Type B pancreatic cell (in vitro differentiated cells): ENCODE measurements at regions not wholly inside any gene's neighbourhood (a gene's known extent, or its start where the extent isn't known, plus 50 kb on each side); places are given as distances from the start of the nearest gene placed in this dataset.

Source experiments
- DNase-seq: peaks from one replicate; pipeline ENCODE4 v3.0.0; 2021; ENCODE audit warnings: mixed read lengths; ENCODE audit not compliant: unreplicated experiment; ENCODE audit errors: extremely low spot score
- H3K27ac Mint-ChIP-seq: 2 replicates; pipeline ENCODE4 v1.8.0; 2021; ENCODE audit warnings: mild to moderate bottlenecking, mixed read lengths
- H3K27me3 Mint-ChIP-seq: 2 replicates; pipeline ENCODE4 v1.8.0; 2021; ENCODE audit warnings: mixed read lengths
- H3K36me3 Mint-ChIP-seq: 2 replicates; pipeline ENCODE4 v1.8.0; 2021; ENCODE audit warnings: mixed read lengths
- H3K4me1 Mint-ChIP-seq: one replicate; pipeline ENCODE4 v1.8.0; 2021; ENCODE audit warnings: mixed read lengths; ENCODE audit not compliant: unreplicated experiment
- H3K4me3 Mint-ChIP-seq: 2 replicates; pipeline ENCODE4 v1.8.0; 2021; ENCODE audit warnings: mild to moderate bottlenecking, mixed read lengths
- H3K9me3 Mint-ChIP-seq: 2 replicates; pipeline ENCODE4 v1.8.0; 2021; ENCODE audit warnings: mixed read lengths
- CTCF ChIP-seq: fragments of 200-600 bp; sonication (generic); conservative IDR thresholded peaks from 2 replicates; pipeline ENCODE4 v1.5.0; 2021; ENCODE audit warnings: antibody characterized with exemption, mild to moderate bottlenecking

- H3K4me1 Mint-ChIP-seq = peaks cover 4% of the 10 kb centered on the region
- no peak overlapping the region for H3K27ac Mint-ChIP-seq
- no peak for DNase-seq
- no peaks in the 10 kb centered on the region for H3K36me3 Mint-ChIP-seq
- peaks cover 9% of the 10 kb centered on the region for H3K9me3 Mint-ChIP-seq
- no peak for TF ChIP-seq CTCF
- H3K27me3 Mint-ChIP-seq = no peaks in the 10 kb centered on the region
- H3K4me3 Mint-ChIP-seq = no peak overlapping the region
These were observed 735.9 kb upstream of the NUDT12 start for GRCh38 chr5:104298518-104298917.

GRCh38 chr5:104297076-104297475 is 734.5 kb upstream of the NUDT12 start:
- Mint-ChIP-seq H3K27ac (no peak overlapping the region), H3K36me3 (no peaks in the 10 kb centered on the region)

GRCh38 chr5:104295991-104296390 is 733.4 kb upstream of the NUDT12 start:
- TF ChIP-seq CTCF = no peak
- no peak overlapping the region for H3K4me3 Mint-ChIP-seq

More at GRCh38 chr5:104297076-104297475, 734.5 kb upstream of the NUDT12 start:
- H3K4me1 Mint-ChIP-seq = peaks cover 4% of the 10 kb centered on the region
- no peak overlapping the region for H3K4me3 Mint-ChIP-seq
- H3K9me3 Mint-ChIP-seq = peaks cover 10% of the 10 kb centered on the region
- no peak for DNase-seq
- no peaks in the 10 kb centered on the region for H3K27me3 Mint-ChIP-seq
- TF ChIP-seq CTCF = no peak

GRCh38 chr5:104283136-104283535 is 720.5 kb upstream of the NUDT12 start:
- TF ChIP-seq CTCF = no peak
- no peak for DNase-seq
- H3K27me3 Mint-ChIP-seq = no peaks in the 10 kb centered on the region
- peaks cover 7% of the 10 kb centered on the region for H3K9me3 Mint-ChIP-seq
- peaks cover 4% of the 10 kb centered on the region for H3K4me1 Mint-ChIP-seq
- no peak overlapping the region for H3K27ac Mint-ChIP-seq
- H3K36me3 Mint-ChIP-seq = no peaks in the 10 kb centered on the region
- H3K4me3 Mint-ChIP-seq = no peak overlapping the region

More at GRCh38 chr5:104295991-104296390, 733.4 kb upstream of the NUDT12 start:
- Mint-ChIP-seq H3K4me1 (no peaks in the 10 kb centered on the region), H3K36me3 (no peaks in the 10 kb centered on the region), H3K27me3 (no peaks in the 10 kb centered on the region), H3K9me3 (peaks cover 15% of the 10 kb centered on the region), H3K27ac (no peak overlapping the region)
- no peak for DNase-seq

- no peaks in the 10 kb centered on the region for H3K4me1 Mint-ChIP-seq
- H3K4me3 Mint-ChIP-seq = no peak overlapping the region
- H3K9me3 Mint-ChIP-seq = no peaks in the 10 kb centered on the region
- no peak for TF ChIP-seq CTCF
- no peak for DNase-seq
- no peaks in the 10 kb centered on the region for H3K27me3 Mint-ChIP-seq
- no peaks in the 10 kb centered on the region for H3K36me3 Mint-ChIP-seq
- H3K27ac Mint-ChIP-seq = no peak overlapping the region
These were observed 711.1 kb upstream of the NUDT12 start for GRCh38 chr5:104273725-104274124.

- H3K27ac Mint-ChIP-seq = no peak overlapping the region
- no peak overlapping the region for H3K4me3 Mint-ChIP-seq
- TF ChIP-seq CTCF = no peak
- H3K27me3 Mint-ChIP-seq = no peaks in the 10 kb centered on the region
- H3K36me3 Mint-ChIP-seq = no peaks in the 10 kb centered on the region
- no peak for DNase-seq
- H3K9me3 Mint-ChIP-seq = no peaks in the 10 kb centered on the region
- H3K4me1 Mint-ChIP-seq = peaks cover 21% of the 10 kb centered on the region
These were observed 704.9 kb upstream of the NUDT12 start for GRCh38 chr5:104267320-104268015.
